Neural progenitor cell (in vitro differentiated cells): ENCODE measurements at regions not wholly inside any gene's neighbourhood (a gene's known extent, or its start where the extent isn't known, plus 50 kb on each side); places are given as distances from the start of the nearest gene placed in this dataset.

ENCODE experiments used
- DNase-seq: peaks from one replicate; pipeline ENCODE4 v3.0.0-alpha.2; 2016; ENCODE audit warnings: low spot score
- H2AFZ ChIP-seq: fragments of 200-600 bp; sonication (generic); replicated peaks from 2 replicates; pipeline ENCODE4 v1.6.1; 2016; ENCODE audit warnings: antibody characterized with exemption
- H3F3A ChIP-seq: fragments of 200-600 bp; sonication (generic); 2 replicates; pipeline ENCODE4 v1.6.1; 2016; ENCODE audit warnings: antibody characterized with exemption, low read depth
- H3K27ac ChIP-seq: fragments of 200-600 bp; sonication (generic); 2 replicates; pipeline ENCODE4 v1.5.1; 2016; ENCODE audit warnings: mild to moderate bottlenecking
- H3K27me3 ChIP-seq: fragments of 200-600 bp; sonication (generic); 2 replicates; pipeline ENCODE4 v1.6.1; 2016; ENCODE audit warnings: mild to moderate bottlenecking, moderate library complexity
- H3K36me3 ChIP-seq: fragments of 200-600 bp; sonication (generic); 2 replicates; pipeline ENCODE4 v1.5.1; 2016
- H3K4me1 ChIP-seq: fragments of 200-600 bp; sonication (generic); 2 replicates; pipeline ENCODE4 v1.6.1; 2016; ENCODE audit warnings: mixed run types
- H3K4me2 ChIP-seq: fragments of 200-600 bp; sonication (generic); 2 replicates; pipeline ENCODE4 v1.6.1; 2016
- H3K4me3 ChIP-seq: fragments of 200-600 bp; sonication (generic); 2 replicates; pipeline ENCODE4 v1.5.1; 2016
- H3K79me2 ChIP-seq: fragments of 200-600 bp; sonication (generic); 2 replicates; pipeline ENCODE4 v1.6.1; 2016; ENCODE audit warnings: low read depth
- H3K9ac ChIP-seq: fragments of 200-600 bp; sonication (generic); 2 replicates; pipeline ENCODE4 v1.6.1; 2016
- H3K9me3 ChIP-seq: fragments of 200-600 bp; sonication (generic); 2 replicates; pipeline ENCODE4 v1.5.1; 2016; ENCODE audit warnings: low read depth
- H4K20me1 ChIP-seq: fragments of 200-600 bp; sonication (generic); 2 replicates; pipeline ENCODE4 v1.6.1; 2016; ENCODE audit warnings: low read depth
- H3K27ac Mint-ChIP-seq: 3 replicates; pipeline ENCODE4 v1.8.0; 2021; ENCODE audit warnings: mixed read lengths
- H3K27me3 Mint-ChIP-seq: 2 replicates; pipeline ENCODE4 v1.8.0; 2022; ENCODE audit warnings: low read depth, mild to moderate bottlenecking, inconsistent platforms, moderate library complexity, mixed read lengths; ENCODE audit not compliant: insufficient read depth
- H3K36me3 Mint-ChIP-seq: 3 replicates; pipeline ENCODE4 v1.8.0; 2021; ENCODE audit warnings: mixed read lengths
- H3K4me1 Mint-ChIP-seq: 3 replicates; pipeline ENCODE4 v1.8.0; 2021; ENCODE audit warnings: mixed read lengths
- H3K4me3 Mint-ChIP-seq: 3 replicates; pipeline ENCODE4 v1.8.0; 2021; ENCODE audit warnings: mild to moderate bottlenecking, moderate library complexity, mixed read lengths
- H3K9me3 Mint-ChIP-seq: 3 replicates; pipeline ENCODE4 v1.8.0; 2020; ENCODE audit warnings: mixed read lengths
- EZH2 ChIP-seq: fragments of 200-600 bp; sonication (generic); IDR thresholded peaks from 2 replicates; pipeline ENCODE4 v1.6.1; 2017; ENCODE audit warnings: antibody characterized with exemption, mild to moderate bottlenecking, moderate library complexity
- EZH2phosphoT487 ChIP-seq: fragments of 200-600 bp; sonication (generic); IDR thresholded peaks from 2 replicates; pipeline ENCODE4 v1.6.1; 2017; ENCODE audit warnings: antibody characterized with exemption
- TF ChIP-seq, protein P1 (sequence below): fragments of 200-600 bp; sonication (generic); IDR thresholded peaks from 2 replicates; pipeline ENCODE4 v1.5.1; 2017; ENCODE audit warnings: antibody characterized with exemption, mild to moderate bottlenecking

DNA sequence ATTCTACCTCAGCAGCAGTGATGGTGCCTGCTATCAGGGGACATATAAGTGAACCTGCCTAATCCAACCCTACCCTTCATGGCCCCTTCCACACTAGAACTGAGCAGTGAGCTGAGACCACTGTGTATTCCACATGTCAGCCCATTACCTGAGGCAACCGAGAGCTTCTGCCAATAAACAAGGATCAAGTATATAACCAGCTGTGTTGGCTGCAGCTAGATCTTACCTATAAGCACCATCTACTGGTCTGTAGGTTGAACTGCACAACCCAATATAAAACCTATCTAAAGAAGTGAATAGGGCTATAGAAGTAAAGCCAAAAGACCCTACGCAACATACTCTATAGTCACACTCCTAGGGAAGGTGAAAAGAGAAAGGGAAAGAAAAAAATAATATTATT, 376.9 kb downstream of the HHIPL2 start:
- no peak overlapping the region for H2AFZ ChIP-seq
- H3K9me3 ChIP-seq: no peaks in the 10 kb centered on the region
- H3K4me2 ChIP-seq: no peak overlapping the region
- no peaks in the 10 kb centered on the region for H3K36me3 ChIP-seq
- no peaks in the 10 kb centered on the region for H4K20me1 ChIP-seq
- Mint-ChIP-seq H3K9me3 (peaks cover 30% of the 10 kb centered on the region), H3K27ac (no peak overlapping the region), H3K36me3 (peaks cover 4% of the 10 kb centered on the region), H3K27me3 (peaks cover 10% of the 10 kb centered on the region), H3K4me1 (no peaks in the 10 kb centered on the region), H3K4me3 (no peak overlapping the region)
- peak; percentile 58 for DNase-seq
- no peaks in the 10 kb centered on the region for H3K79me2 ChIP-seq
- no peaks in the 10 kb centered on the region for H3F3A ChIP-seq
- H3K4me1 ChIP-seq: no peaks in the 10 kb centered on the region
- H3K27ac ChIP-seq: no peak overlapping the region
- no peak overlapping the region for H3K9ac ChIP-seq
- H3K4me3 ChIP-seq: no peak overlapping the region
- H3K27me3 ChIP-seq: no peaks in the 10 kb centered on the region
- TF ChIP-seq EZH2: no peak
- TF ChIP-seq, protein P1, sequence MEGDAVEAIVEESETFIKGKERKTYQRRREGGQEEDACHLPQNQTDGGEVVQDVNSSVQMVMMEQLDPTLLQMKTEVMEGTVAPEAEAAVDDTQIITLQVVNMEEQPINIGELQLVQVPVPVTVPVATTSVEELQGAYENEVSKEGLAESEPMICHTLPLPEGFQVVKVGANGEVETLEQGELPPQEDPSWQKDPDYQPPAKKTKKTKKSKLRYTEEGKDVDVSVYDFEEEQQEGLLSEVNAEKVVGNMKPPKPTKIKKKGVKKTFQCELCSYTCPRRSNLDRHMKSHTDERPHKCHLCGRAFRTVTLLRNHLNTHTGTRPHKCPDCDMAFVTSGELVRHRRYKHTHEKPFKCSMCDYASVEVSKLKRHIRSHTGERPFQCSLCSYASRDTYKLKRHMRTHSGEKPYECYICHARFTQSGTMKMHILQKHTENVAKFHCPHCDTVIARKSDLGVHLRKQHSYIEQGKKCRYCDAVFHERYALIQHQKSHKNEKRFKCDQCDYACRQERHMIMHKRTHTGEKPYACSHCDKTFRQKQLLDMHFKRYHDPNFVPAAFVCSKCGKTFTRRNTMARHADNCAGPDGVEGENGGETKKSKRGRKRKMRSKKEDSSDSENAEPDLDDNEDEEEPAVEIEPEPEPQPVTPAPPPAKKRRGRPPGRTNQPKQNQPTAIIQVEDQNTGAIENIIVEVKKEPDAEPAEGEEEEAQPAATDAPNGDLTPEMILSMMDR: peak; percentile 71

GRCh38 chr1:222168621-222169020, 379.3 kb downstream of the HHIPL2 start:
- H3F3A ChIP-seq: no peaks in the 10 kb centered on the region
- no peaks in the 10 kb centered on the region for H3K4me1 Mint-ChIP-seq
- TF ChIP-seq, protein P1: no peak
- TF ChIP-seq EZH2 (no peak), EZH2phosphoT487 (no peak)
- no peak overlapping the region for H3K4me2 ChIP-seq
- H3K27ac Mint-ChIP-seq: no peak overlapping the region
- peaks cover 4% of the 10 kb centered on the region for H3K36me3 Mint-ChIP-seq
- no peak overlapping the region for H3K4me3 ChIP-seq
- no peak overlapping the region for H3K4me3 Mint-ChIP-seq
- no peak overlapping the region for H2AFZ ChIP-seq
- H3K27me3 ChIP-seq: no peaks in the 10 kb centered on the region
- no peaks in the 10 kb centered on the region for H3K9me3 ChIP-seq
- peaks cover 23% of the 10 kb centered on the region for H3K9me3 Mint-ChIP-seq
- no peaks in the 10 kb centered on the region for H4K20me1 ChIP-seq
- no peaks in the 10 kb centered on the region for H3K4me1 ChIP-seq
- H3K36me3 ChIP-seq: no peaks in the 10 kb centered on the region
- H3K27ac ChIP-seq: no peak overlapping the region
- no peak overlapping the region for H3K9ac ChIP-seq
- H3K79me2 ChIP-seq: no peaks in the 10 kb centered on the region
- no peak for DNase-seq
- H3K27me3 Mint-ChIP-seq: peaks cover 11% of the 10 kb centered on the region

DNA sequence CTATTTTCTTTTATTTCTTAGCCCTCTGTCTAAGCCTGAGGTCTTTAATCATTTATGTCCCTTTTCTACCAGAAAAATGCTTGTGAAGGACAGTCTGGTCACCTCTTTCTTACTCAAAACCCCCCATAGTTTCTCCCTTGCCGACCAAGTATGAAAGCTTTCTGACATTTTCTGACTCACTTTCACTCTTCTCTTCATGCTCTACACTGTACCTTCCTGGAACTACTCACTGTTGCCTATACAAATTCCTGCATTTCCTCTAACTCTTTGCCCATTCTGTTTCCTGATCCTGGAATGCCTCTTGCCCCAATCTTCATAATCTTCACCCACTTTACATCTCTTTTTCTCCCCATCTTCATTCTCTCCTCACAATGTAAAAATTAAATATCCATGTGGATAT, 380.0 kb downstream of the HHIPL2 start:
- Histone ChIP-seq H3K79me2 (no peaks in the 10 kb centered on the region), H3K4me3 (no peak overlapping the region), H3K27ac (no peak overlapping the region), H3K9me3 (no peaks in the 10 kb centered on the region), H4K20me1 (no peaks in the 10 kb centered on the region), H3F3A (no peaks in the 10 kb centered on the region), H3K9ac (no peak overlapping the region), H3K36me3 (no peaks in the 10 kb centered on the region), H3K4me2 (no peak overlapping the region), H2AFZ (no peak overlapping the region), H3K4me1 (no peaks in the 10 kb centered on the region), H3K27me3 (no peaks in the 10 kb centered on the region)
- Mint-ChIP-seq H3K27ac (no peak overlapping the region), H3K36me3 (peaks cover 2% of the 10 kb centered on the region), H3K4me3 (no peak overlapping the region), H3K9me3 (peaks cover 20% of the 10 kb centered on the region), H3K4me1 (no peaks in the 10 kb centered on the region), H3K27me3 (peaks cover 8% of the 10 kb centered on the region)
- no peak for DNase-seq
- no peak for TF ChIP-seq EZH2phosphoT487
- TF ChIP-seq, protein P1: no peak

DNA sequence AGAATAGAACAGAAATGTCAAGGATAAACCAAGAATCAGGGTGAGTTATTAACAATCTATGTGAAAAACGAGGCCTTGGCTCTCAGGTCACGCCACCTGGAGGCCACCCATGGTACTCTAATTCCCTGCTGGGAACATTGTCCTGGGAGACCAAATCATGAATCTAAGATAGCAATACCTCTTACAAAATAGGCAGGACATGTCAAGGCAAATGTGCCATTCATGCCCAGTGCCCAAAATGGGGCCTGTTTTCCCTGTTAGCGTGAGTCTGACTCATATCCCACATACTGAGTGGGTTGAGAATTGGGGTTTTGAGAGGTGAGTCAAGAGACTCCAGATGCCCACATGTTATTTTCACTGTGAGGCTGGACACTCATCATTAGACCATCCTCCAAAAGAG, 380.8 kb downstream of the HHIPL2 start:
- H3K9ac ChIP-seq: no peak overlapping the region
- DNase-seq: peak; percentile 46

More for the DNA sequence above, 380.8 kb downstream of the HHIPL2 start:
- Histone ChIP-seq H3K27me3 (no peaks in the 10 kb centered on the region), H3K9me3 (no peaks in the 10 kb centered on the region), H3K4me1 (no peaks in the 10 kb centered on the region), H3K79me2 (no peaks in the 10 kb centered on the region), H2AFZ (no peak overlapping the region), H3F3A (no peaks in the 10 kb centered on the region), H3K36me3 (no peaks in the 10 kb centered on the region), H4K20me1 (no peaks in the 10 kb centered on the region), H3K27ac (no peak overlapping the region), H3K4me2 (no peak overlapping the region), H3K4me3 (no peak overlapping the region)
- H3K4me3 Mint-ChIP-seq: no peak overlapping the region
- H3K27ac Mint-ChIP-seq: no peak overlapping the region
- no peak for TF ChIP-seq EZH2phosphoT487
- TF ChIP-seq, protein P1: peak; percentile 66
- H3K36me3 Mint-ChIP-seq: no peaks in the 10 kb centered on the region
- peaks cover 14% of the 10 kb centered on the region for H3K9me3 Mint-ChIP-seq
- no peaks in the 10 kb centered on the region for H3K4me1 Mint-ChIP-seq
- peaks cover 8% of the 10 kb centered on the region for H3K27me3 Mint-ChIP-seq
